ENCODE measurements at regions not wholly inside any gene's neighbourhood (a gene's known extent, or its start where the extent isn't known, plus 50 kb on each side); places are given as distances from the start of the nearest gene placed in this dataset.
"Not testable (repeated sequence)": the region's sequence is repeated elsewhere in the genome, so short reads cannot be mapped to it uniquely, and the experiment has no call there.

DNA sequence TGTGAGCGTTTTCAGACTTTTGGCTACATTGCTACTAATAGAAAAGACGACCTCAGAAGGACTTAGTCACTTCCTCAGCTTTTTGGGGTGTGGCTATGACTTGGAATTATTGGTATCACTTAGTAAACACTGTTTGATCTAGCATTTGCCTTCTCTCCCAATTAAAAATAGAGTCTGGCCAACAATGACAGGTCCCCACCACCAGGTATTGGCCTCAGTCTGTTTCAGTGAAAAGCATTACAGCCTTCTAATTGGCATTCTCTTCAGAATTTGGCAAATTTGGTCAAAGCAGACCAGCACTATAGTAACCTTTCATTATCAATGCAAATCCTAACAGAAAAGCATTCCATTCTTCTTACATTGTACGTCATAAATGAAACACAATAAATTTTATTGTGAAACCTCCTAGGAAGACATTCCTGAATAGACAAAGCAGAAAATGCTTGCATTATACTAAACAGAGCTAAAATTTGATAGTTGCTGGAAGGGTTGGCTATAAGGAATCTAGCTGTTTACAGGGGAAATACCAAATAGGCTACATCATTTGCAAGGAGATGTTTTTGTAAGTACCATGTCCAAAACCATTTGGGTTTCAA is 613.9 kb downstream of the IRS1 start:
- DNase-seq, result peak in 1 of 2 donors; percentile 3

DNA sequence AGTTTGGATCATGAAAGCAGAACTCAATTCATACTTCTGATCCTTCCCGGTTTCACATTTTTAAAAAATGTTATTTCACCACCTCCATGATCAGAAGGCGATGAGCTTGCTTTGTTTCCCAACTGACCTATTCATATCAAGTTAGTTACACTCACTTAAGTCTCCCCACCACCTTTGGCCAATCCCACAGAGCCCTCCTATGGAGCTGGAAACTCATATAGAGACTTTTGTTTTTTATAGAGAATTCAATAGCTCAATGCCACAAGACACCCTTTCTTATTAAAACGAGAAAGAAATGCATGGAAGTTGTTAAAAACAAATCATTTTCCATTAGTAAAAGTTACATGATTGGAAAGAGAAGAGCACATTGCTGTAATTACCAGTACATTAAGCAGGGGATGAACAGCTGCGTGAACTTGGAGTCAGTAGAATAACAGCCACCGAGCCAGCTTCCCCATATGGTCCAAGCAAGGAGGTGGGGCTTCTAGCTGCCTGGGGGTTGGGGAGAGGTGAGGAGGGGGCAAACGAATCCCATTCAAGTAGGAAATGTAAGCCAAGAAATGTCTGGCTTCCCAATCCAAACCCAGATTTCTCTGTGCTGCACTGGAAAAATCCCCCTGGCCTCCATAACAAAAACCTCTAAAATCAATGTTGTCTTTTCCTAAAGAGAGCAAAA is 614.5 kb downstream of the IRS1 start:
- DNase-seq, result no peak

- DNase-seq, result no peak
These were observed 615.1 kb downstream of the IRS1 start for GRCh38 chr2:226184540-226184939.

DNA sequence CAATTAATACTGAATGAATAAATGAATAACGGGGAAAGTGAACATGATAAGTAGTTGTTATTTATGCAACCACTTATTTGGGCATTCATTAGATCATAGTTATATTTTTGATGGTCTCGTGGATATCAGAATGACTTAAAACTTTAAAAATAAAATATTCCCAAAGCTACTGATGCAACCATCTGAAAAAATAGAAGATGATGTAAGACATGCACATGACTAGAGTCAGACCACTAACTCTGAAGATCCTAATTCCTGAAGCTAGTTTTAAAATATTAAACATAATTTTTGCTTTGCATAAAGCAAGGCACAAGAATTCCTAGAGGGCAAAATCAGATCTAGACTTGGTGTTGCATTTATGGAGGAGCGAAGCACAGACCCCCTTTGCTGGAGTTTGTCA is 616.1 kb downstream of the IRS1 start:
- DNase-seq, result no peak

- DNase-seq, result no peak
These were observed 616.6 kb downstream of the IRS1 start for GRCh38 chr2:226183033-226183432.

GRCh38 chr2:226181909-226182308 is 617.7 kb downstream of the IRS1 start:
- no peak for DNase-seq

DNA sequence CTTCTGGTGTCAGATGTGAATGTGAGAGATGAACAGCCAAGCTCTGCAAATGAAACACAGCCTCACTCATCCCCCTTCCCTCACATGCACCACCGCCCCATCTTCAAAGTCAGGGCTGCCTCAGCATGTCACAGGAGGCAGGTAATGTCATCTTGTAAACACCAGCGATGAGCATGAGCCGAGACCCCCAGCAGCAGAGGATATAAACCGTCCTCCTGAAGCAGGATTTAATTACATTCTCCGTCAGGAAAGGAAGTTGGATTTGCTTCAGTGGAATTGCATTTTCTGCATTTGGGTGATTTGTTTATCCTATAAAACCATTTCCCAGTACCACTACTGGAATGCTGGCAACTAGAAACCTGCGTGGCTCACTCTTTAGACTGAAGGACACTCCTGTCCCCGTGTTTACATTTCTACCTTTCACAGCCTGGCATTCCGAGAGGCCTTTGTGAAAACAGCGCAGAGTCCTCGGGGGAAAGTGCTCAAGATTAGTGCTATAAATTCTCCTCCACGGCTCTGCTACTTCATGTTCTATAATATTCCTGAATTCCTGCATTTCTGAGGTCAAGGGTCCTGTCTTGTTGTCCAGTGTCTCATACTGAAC is 619.2 kb downstream of the IRS1 start:
- DNase-seq, result no peak

DNA sequence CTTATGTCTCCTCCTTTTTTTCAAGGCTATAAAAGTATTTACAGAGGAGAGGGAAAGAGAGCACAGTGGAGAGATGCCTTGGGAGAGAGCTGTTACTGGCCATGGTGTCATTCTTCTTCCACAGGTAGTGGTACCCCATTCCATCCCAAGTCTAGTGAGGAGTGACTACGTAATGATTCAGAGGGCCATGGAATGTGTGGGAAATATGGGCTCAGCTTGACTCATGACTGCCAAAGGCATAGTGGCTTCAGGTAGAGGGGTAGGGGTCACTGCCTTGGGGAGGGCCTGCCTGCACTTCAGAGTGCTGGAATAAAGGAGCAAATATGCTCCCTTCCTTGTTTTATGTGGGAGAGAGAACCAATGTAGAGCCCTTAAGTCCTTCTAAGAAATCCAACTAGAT is 620.6 kb downstream of the IRS1 start:
- no peak for DNase-seq

- DNase-seq, result no peak
These were observed 623.2 kb downstream of the IRS1 start for GRCh38 chr2:226176283-226176984.

DNA sequence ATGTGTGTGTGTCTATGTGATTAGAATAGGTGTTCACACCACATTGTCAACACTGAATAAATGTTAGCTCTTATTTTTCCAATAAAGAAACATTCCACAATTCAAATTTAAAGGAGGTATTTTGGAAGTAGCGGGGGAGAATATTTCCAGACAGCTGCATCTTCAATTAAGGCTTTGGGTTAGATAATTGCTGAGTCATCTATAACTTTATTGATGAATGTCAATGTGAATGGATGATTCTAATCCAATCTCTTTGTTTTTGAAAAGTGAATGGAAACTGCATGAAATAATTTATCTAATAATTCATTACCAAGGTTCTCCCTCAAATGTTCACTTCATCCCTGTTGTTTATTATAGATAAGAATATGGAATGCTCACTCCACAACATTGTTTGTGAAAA is 625.2 kb downstream of the IRS1 start:
- DNase-seq, result no peak

DNA sequence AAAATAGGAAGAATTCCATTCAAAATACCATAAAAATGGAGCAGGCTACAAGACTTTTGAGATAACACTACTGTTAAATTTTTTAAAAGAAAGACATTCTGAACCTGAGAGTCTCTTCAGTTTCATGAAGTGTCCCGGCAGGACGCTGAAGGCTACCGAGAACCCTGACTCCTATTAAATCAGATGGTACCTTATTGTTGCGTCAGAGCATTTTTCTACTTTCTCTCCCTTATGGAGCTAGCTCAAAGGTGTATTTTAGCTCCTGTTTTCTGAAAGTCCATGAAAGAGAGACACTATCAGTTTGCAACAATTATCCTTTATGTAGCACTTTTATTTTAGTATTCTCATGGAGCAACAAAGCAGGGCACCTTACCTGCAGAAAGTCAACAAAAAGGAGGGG is 626.7 kb downstream of the IRS1 start:
- no peak for DNase-seq

GRCh38 chr2:226172309-226172708 is 627.3 kb downstream of the IRS1 start:
- no peak for DNase-seq

DNA sequence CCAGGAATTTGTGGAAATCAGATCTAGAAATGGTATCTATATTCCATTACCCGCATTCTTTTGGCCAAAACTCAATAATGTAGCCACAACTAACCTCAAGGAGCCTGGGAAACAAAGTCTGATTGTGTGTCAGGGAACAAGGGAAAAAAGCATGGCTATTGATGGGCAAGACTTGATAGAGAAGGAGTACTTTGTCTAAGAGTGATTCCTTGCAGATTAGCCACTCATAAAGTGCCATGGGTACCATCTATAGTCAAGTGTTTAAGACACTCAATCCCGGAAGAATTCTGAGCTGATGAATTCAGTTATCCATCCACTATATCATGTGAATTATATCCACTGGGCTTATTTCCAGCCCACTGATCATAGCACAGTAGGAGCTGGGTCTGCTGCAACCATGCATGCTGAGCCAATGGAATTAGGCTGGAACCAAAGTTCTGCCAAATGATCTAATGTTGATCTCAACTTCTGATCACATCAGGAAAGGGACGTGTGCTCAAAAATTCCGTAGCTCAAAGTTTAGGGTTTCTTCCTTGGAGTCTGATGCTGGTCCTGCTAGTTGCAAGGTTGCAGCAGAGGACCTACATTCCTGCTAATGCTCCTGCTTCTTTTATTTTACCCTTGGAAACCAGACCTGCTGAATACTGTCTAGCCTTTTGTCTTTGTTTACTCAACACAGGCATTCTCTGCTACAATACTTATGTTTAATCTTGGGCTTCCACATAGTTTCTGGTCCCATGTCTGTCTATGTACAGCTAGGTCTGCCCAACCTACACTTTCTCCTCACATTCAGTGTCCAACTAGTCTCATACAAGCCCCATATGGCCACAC is 629.7 kb downstream of the IRS1 start:
- DNase-seq, result no peak

DNA sequence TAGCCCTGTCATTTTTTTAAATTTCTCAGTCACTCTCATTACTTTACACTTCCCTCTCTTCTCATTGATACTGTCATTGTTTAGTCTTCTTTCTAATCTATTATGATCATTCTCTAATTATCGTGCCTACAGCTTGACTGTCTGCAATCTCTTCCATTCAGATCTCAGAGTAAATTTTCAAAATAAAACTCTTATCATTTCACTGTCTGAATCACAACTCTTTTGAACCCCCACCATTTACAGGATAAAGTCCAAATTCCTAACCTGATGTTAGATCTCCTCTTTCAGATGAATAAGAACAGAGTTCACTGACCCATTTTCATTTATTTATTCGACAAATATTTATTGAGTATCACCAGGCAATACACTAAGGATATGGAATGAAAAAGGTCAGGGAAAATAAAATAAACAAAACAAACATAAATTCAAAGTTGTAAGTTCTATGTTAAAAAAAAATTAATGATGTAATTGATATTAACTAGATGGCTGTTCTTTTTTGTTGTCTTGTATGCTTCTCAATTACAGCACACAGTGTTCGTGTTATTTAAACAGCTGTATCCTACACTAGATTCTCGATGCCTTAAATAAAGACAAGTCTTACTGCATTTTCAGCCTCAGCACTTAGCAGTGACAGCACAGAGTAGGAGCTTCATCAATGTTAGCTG is 631.0 kb downstream of the IRS1 start:
- no peak for DNase-seq

GRCh38 chr2:226164512-226164911 is 635.1 kb downstream of the IRS1 start:
- no peak for DNase-seq

DNA sequence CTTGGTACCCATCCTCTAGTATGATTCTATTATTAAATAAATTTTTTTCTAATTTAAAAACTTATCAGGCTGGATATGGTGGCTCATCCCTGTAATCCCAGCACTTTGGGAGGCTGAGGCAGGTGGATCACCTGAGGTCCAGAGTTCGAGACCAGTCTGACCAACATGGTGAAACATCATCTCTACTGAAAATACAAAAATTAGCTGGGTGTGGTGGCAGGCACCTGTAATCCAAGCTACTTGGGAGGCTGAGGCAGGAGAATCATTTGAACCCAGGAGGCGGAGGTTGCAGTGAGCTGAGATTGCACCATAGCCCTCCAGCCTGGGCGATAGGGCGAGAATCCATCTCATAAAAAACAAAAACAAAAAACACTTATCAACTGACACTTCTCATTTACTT is 639.0 kb downstream of the IRS1 start:
- not testable (repeated sequence) for DNase-seq

GRCh38 chr2:226159875-226160479 is 639.6 kb downstream of the IRS1 start:
- DNase-seq, result no peak

- DNase-seq, result no peak
These were observed 640.7 kb downstream of the IRS1 start for GRCh38 chr2:226158940-226159339.

GRCh38 chr2:226158229-226158628 is 641.4 kb downstream of the IRS1 start:
- no peak for DNase-seq

- DNase-seq, result no peak
These were observed 644.3 kb downstream of the IRS1 start for GRCh38 chr2:226155093-226155875.

- no peak for DNase-seq
These were observed 645.0 kb downstream of the IRS1 start for GRCh38 chr2:226154610-226155009.
